NT2/D1 (cell line): ENCODE measurements at regions not wholly inside any gene's neighbourhood (a gene's known extent, or its start where the extent isn't known, plus 50 kb on each side); places are given as distances from the start of the nearest gene placed in this dataset.

Experiments
- SUZ12 ChIP-seq: IDR thresholded peaks from 2 replicates; pipeline ENCODE4 v1.6.1; 2011; ENCODE audit not compliant: insufficient read length, insufficient read depth; ENCODE audit errors: extremely low read depth
- YY1 ChIP-seq: IDR thresholded peaks from 2 replicates; pipeline ENCODE4 v1.6.1; 2011; ENCODE audit not compliant: insufficient read length, insufficient read depth
- ZNF274 ChIP-seq: IDR thresholded peaks from 2 replicates; pipeline ENCODE4 v1.6.1; 2011; ENCODE audit warnings: mild to moderate bottlenecking, low read depth, low read length

DNA sequence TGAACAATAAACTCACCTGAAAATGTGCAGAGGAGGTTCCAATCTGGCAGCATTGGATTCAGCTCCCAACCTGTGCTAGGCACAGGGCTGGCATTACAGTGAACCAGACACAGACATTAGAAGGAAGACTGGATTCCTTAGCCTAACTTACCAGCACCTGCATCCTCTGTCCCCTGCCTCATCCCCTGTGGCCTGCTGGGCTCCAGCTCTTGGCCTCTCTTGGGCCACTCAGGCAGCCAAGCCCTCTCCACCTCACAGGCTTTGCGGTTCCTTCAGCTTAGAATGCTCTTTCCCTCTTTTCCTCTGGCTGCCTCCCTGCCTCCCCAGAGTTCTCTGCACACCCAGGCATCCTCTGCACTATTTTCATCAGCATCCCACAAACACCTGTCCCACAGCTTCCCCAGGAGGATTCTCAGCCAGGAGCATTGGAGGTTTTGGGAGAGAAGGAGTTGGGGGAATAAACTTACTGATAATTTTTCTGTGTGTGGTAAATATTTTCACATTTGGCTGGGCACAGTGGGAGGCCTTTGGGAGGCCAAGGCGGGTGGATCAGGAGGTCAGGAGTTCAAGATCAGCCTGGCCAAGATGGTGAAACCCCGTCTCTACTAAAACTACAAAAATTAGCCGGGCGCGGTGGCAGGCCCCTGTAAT, 132.0 kb downstream of the INHBB start:
- TF ChIP-seq ZNF274 (no peak), YY1 (no peak), SUZ12 (no peak)
